ENCODE measurements at regions not wholly inside any gene's neighbourhood (a gene's known extent, or its start where the extent isn't known, plus 50 kb on each side); places are given as distances from the start of the nearest gene placed in this dataset.
"Not testable (repeated sequence)": the region's sequence is repeated elsewhere in the genome, so short reads cannot be mapped to it uniquely, and the experiment has no call there.

GRCh38 chr9:84068872-84069271, 88.3 kb downstream of the RMI1 start:
- no peak for DNase-seq (ENCODE audit: low read depth)
- TF ChIP-seq CTCF (IDR thresholded peaks at IDR 0.05; ENCODE audit: low read depth, low read length, missing control alignments), result no peak
- in situ Hi-C loops (cut with HindIII; ENCODE audit: low sequenced_read_pairs), result no loop called here
- no peak overlapping the region for H3K4me3 ChIP-seq (ENCODE audit: low read depth, low read length)

- in situ Hi-C loops (cut with HindIII; ENCODE audit: low sequenced_read_pairs), result no loop called here
- H3K4me3 ChIP-seq (ENCODE audit: low read depth, low read length), result no peak overlapping the region
- no peak for DNase-seq (ENCODE audit: low read depth)
- no peak for TF ChIP-seq CTCF (IDR thresholded peaks at IDR 0.05; ENCODE audit: low read depth, low read length, missing control alignments)
Observed at GRCh38 chr9:84070590-84070989, 90.0 kb downstream of the RMI1 start.

GRCh38 chr9:84072621-84073180, 92.1 kb downstream of the RMI1 start:
- no peak for DNase-seq (ENCODE audit: low read depth)
- no peak for TF ChIP-seq CTCF (IDR thresholded peaks at IDR 0.05; ENCODE audit: low read depth, low read length, missing control alignments)
- H3K4me3 ChIP-seq (ENCODE audit: low read depth, low read length), result no peak overlapping the region
- in situ Hi-C loops (cut with HindIII; ENCODE audit: low sequenced_read_pairs), result no loop called here

GRCh38 chr9:84075004-84075403, 94.4 kb downstream of the RMI1 start:
- TF ChIP-seq CTCF (IDR thresholded peaks at IDR 0.05; ENCODE audit: low read depth, low read length, missing control alignments), result no peak
- in situ Hi-C loops (cut with HindIII; ENCODE audit: low sequenced_read_pairs), result no loop called here
- no peak for DNase-seq (ENCODE audit: low read depth)

GRCh38 chr9:84076384-84076783, 95.8 kb downstream of the RMI1 start:
- in situ Hi-C loops (cut with HindIII; ENCODE audit: low sequenced_read_pairs), result no loop called here
- no peak overlapping the region for H3K4me3 ChIP-seq (ENCODE audit: low read depth, low read length)
- no peak for TF ChIP-seq CTCF (IDR thresholded peaks at IDR 0.05; ENCODE audit: low read depth, low read length, missing control alignments)
- no peak for DNase-seq (ENCODE audit: low read depth)

More at GRCh38 chr9:84075004-84075403, 94.4 kb downstream of the RMI1 start:
- H3K4me3 ChIP-seq (ENCODE audit: low read depth, low read length), result no peak overlapping the region

GRCh38 chr9:84077816-84078215, 97.2 kb downstream of the RMI1 start:
- DNase-seq (ENCODE audit: low read depth); in situ Hi-C loops (cut with HindIII; ENCODE audit: low sequenced_read_pairs): not testable (repeated sequence)

GRCh38 chr9:84079994-84080393, 99.4 kb downstream of the RMI1 start:
- in situ Hi-C loops (cut with HindIII; ENCODE audit: low sequenced_read_pairs), result no loop called here
- no peak overlapping the region for H3K4me3 ChIP-seq (ENCODE audit: low read depth, low read length)
- no peak for DNase-seq (ENCODE audit: low read depth)
- TF ChIP-seq CTCF (IDR thresholded peaks at IDR 0.05; ENCODE audit: low read depth, low read length, missing control alignments), result no peak

More at GRCh38 chr9:84077816-84078215, 97.2 kb downstream of the RMI1 start:
- not testable (repeated sequence) for H3K4me3 ChIP-seq (ENCODE audit: low read depth, low read length)
